Astrocyte (in vitro differentiated cells and primary cell): ENCODE measurements at regions not wholly inside any gene's neighbourhood (a gene's known extent, or its start where the extent isn't known, plus 50 kb on each side); places are given as distances from the start of the nearest gene placed in this dataset.

ENCODE experiments used
- CTCF ChIP-seq: IDR thresholded peaks from 2 replicates; pipeline ENCODE4 v1.5.1; 2011; ENCODE audit warnings: low read depth, mild to moderate bottlenecking, inconsistent platforms, low read length, moderate library complexity; ENCODE audit not compliant: insufficient read depth
- EZH2 ChIP-seq: IDR thresholded peaks from 2 replicates; pipeline ENCODE4 v1.6.1; 2012; ENCODE audit warnings: mild to moderate bottlenecking, low read length, inconsistent platforms; ENCODE audit not compliant: insufficient read depth

GRCh38 chr7:13801669-13802068 is 187.8 kb downstream of the ETV1 start:
- TF ChIP-seq CTCF (no peak), EZH2 (no peak)
